Coronary artery (tissue), 2 donors: ENCODE measurements at regions not wholly inside any gene's neighbourhood (a gene's known extent, or its start where the extent isn't known, plus 50 kb on each side); places are given as distances from the start of the nearest gene placed in this dataset.

Source experiments
- DNase-seq: peaks from one replicate; pipeline ENCODE4 v3.0.0-alpha.2; 2017; ENCODE audit warnings: low spot score
- H3K27ac ChIP-seq, 2 donors: fragments of 200-600 bp; sonication (generic); one replicate each; pipeline ENCODE4 v1.5.1; 2016 to 2019
- H3K4me3 ChIP-seq: fragments of 200-600 bp; sonication (generic); 2 replicates; pipeline ENCODE4 v1.5.1; 2016; ENCODE audit warnings: mild to moderate bottlenecking, moderate library complexity
- CTCF ChIP-seq: fragments of 200-600 bp; sonication (generic); IDR thresholded peaks from one replicate; pipeline ENCODE4 v1.5.1; 2019; ENCODE audit warnings: antibody characterized with exemption

DNA sequence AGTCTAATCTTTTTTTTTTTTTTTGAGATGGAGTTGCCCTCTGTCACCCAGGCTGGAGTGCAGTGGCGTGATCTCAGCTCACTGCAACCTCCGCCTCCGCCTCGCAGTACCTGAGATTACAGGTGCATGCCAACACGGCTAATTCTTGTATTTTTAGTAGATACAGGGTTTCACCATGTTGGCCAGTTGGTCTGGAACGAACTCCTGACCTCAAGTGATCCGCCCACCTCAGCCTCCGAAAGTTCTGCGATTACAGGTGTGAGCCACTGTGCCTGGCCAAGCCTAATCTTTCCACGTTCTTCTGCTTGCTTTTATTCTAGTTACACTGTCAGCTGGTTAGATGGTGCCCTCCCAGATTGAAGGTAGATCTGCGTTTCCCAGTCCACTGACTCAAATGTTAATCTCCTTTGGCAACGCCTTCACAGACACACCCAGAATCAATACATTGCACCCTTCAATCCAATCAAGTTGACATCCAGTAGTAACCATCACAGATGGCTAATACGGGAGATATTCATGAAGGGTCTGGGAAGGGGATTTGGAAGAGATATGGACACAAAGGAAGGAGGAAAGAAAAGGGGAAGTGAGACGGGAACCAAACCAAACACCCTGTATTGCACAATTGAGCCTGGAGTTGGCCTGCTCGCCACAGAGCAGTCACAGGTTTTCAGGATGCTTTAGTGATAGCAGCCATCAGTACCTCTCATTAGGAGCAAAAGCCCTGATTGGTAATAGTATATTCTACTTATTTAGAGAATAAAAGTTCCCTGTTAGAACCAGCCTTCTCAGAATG is 229.8 kb downstream of the PIK3C3 start:
- no peak overlapping the region for H3K4me3 ChIP-seq
- no peak overlapping the region for H3K27ac ChIP-seq
- no peak for TF ChIP-seq CTCF
- no peak for DNase-seq

GRCh38 chr18:42185486-42185885 is 230.5 kb downstream of the PIK3C3 start:
- DNase-seq = no peak
- no peak overlapping the region for H3K4me3 ChIP-seq
- no peak for TF ChIP-seq CTCF
- H3K27ac ChIP-seq = no peak overlapping the region

DNA sequence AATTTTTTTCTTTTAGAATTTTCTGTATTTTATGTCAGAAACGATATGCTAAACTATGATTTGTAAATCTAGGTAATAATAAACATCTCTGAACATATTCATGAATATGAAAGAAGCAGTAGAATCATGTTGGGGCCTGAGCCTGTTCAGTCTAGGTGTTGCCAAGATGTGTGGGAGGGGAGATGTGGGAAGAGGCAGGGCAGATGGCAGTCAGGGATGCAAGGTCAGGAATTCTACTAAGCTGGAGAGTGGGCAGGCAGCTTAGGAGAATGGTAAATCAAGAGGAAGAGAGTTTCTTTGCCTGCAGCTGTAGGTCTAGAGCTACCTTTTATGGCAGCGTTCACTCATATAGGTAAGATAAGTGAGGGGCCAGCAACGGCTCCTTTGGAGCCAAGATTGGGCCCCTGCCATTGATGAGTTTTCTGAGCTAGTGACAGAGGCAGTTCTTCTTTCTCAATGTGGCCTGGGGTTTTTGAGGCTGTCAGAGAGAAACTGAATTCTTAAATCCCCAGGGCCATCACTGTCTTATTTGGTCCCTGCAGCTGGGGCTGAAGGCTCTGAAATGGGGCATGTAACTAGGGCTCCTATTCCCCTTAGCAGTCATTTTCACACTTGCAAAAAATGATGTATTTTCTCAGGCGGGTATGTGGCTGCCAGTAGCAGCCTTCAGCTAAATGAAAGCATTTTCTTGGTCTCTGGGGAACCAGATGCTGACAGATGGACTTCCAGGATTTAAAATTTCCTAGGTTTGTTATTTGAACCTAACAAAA is 232.8 kb downstream of the PIK3C3 start:
- TF ChIP-seq CTCF = no peak
- DNase-seq = no peak
- Histone ChIP-seq H3K4me3 (no peak overlapping the region), H3K27ac (no peak overlapping the region)

- no peak overlapping the region for H3K4me3 ChIP-seq
- DNase-seq = no peak
- no peak overlapping the region for H3K27ac ChIP-seq
- TF ChIP-seq CTCF = no peak
Measured at GRCh38 chr18:42190643-42191042, 235.6 kb downstream of the PIK3C3 start.

DNA sequence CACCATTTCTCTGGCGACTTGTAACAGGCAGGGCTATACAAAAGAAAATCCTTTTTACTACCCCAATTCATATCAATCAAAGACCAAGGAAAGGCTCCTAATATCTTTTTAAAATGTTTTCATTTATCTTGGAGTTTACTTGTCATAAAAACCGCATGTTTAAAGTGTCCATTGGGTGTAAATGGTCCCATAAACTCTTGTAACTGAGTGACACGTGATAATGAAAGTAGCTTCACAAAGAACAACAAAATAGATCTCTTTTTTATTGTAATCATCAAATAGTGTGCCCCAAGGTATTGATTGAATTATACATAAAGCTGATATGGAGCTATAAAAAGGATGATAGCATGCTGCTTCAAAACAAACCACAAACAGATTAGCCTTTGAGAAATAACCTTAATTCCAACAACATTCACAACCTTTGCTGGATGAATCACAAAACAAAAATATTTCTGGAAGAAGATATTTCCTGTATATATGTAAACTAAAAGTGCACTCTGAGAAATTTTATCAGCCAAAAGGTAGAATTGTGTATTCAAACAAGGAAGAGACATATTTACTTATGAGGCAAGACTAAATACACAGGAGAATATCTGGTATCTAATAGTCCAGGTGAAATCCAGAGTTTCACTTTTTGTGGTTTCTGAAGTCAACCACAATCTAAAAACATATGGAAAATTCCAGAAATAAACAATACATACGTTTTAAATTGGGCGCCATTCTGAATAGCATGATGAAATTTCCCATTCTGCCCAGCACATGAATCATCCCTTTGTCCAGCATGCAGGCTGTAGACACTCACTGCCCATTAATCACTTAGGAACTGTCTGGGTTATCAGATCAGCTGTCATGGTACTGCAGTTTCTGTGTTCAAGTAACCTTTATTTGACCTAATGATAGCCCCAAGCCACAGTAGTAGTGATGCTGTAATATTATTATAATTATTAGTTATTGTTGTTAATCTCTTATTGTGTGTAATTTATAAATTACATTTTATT is 237.5 kb downstream of the PIK3C3 start:
- H3K27ac ChIP-seq = no peak overlapping the region
- no peak for DNase-seq
- no peak for TF ChIP-seq CTCF
- no peak overlapping the region for H3K4me3 ChIP-seq

GRCh38 chr18:42196651-42197050 is 241.6 kb downstream of the PIK3C3 start:
- no peak for DNase-seq
- Histone ChIP-seq H3K27ac (no peak overlapping the region), H3K4me3 (no peak overlapping the region)
- TF ChIP-seq CTCF = no peak
